Astrocyte of the hippocampus (primary cell): ENCODE measurements at regions not wholly inside any gene's neighbourhood (a gene's known extent, or its start where the extent isn't known, plus 50 kb on each side); places are given as distances from the start of the nearest gene placed in this dataset.
"Not testable (repeated sequence)": the region's sequence is repeated elsewhere in the genome, so short reads cannot be mapped to it uniquely, and the experiment has no call there.

Experiments used
- DNase-seq: peaks from one replicate; pipeline ENCODE4 v3.0.0; 2011; ENCODE audit warnings: low read depth, low spot score

GRCh38 chr12:39699079-39699478, 79.5 kb upstream of the ABCD2 start:
- not testable (repeated sequence) for DNase-seq

GRCh38 chr12:39697108-39697507, 77.5 kb upstream of the ABCD2 start:
- DNase-seq, result no peak

GRCh38 chr12:39692258-39692853, 72.8 kb upstream of the ABCD2 start:
- peak; percentile 2 for DNase-seq

- DNase-seq, result no peak
These were observed 66.5 kb upstream of the ABCD2 start for GRCh38 chr12:39685854-39686657.

- DNase-seq, result no peak
These were observed 63.3 kb upstream of the ABCD2 start for GRCh38 chr12:39682689-39683477.

- DNase-seq, result no peak
These were observed 55.7 kb upstream of the ABCD2 start for GRCh38 chr12:39675263-39675662.

- DNase-seq, result no peak
These were observed 53.4 kb upstream of the ABCD2 start for GRCh38 chr12:39672976-39673375.

GRCh38 chr12:39671898-39672875, 52.6 kb upstream of the ABCD2 start:
- DNase-seq, result no peak

- not testable (repeated sequence) for DNase-seq
These were observed 49.9 kb upstream of the ABCD2 start for GRCh38 chr12:39669539-39669938.
